HEK293 (cell line): ENCODE measurements at regions not wholly inside any gene's neighbourhood (a gene's known extent, or its start where the extent isn't known, plus 50 kb on each side); places are given as distances from the start of the nearest gene placed in this dataset.

ENCODE experiments used
- CTCF ChIA-PET: fragments of 350-600 bp; formaldehyde crosslinking; extraction: SDS; loops from one replicate; lab custom pipeline; 2021; ENCODE audit warnings: antibody characterized with exemption; lab: Yijun Ruan, JAX
- POLR2A ChIA-PET: fragments of 300-600 bp; formaldehyde crosslinking; extraction: SDS; loops from one replicate; lab custom pipeline; 2020; ENCODE audit warnings: antibody characterized with exemption, inconsistent platforms; lab: Yijun Ruan, JAX
- H3K27ac ChIP-seq: fragments of 200-500 bp; sonication (Bioruptor generic); 2 replicates; pipeline ENCODE4 v1.5.1; 2014; ENCODE audit warnings: low read depth, low read length, control low read depth, inconsistent platforms; ENCODE audit errors: extremely low read depth
- H3K36me3 ChIP-seq, 2 experiments: fragments of 200-500 bp in 1 of 2; sonication (Bioruptor generic) in 1 of 2; 1 replicate in 1 of 2; 2 replicates in 1 of 2; pipeline ENCODE4 v1.5.1; 2014 to 2017; ENCODE audit warnings: inconsistent platforms in 2 of 2, low read length in 2 of 2; ENCODE audit not compliant: control insufficient read depth in 2 of 2, insufficient read depth in 1 of 2
- H3K4me1 ChIP-seq: fragments of 200-500 bp; sonication (Bioruptor generic); 2 replicates; pipeline ENCODE4 v1.5.1; 2014; ENCODE audit warnings: mild to moderate bottlenecking, low read length, inconsistent platforms; ENCODE audit not compliant: control insufficient read depth, insufficient read depth
- H3K4me3 ChIP-seq: 2 replicates; pipeline ENCODE4 v1.5.1; 2011; ENCODE audit warnings: low read depth, mild to moderate bottlenecking, control low read depth, low read length, moderate library complexity
- H3K9me3 ChIP-seq: fragments of 200-500 bp; sonication (Bioruptor generic); 2 replicates; pipeline ENCODE4 v1.5.1; 2014; ENCODE audit warnings: low read depth, low read length, inconsistent platforms; ENCODE audit not compliant: control insufficient read depth, insufficient read depth
- HIC1 ChIP-seq: fragments of 450-650 bp; formaldehyde crosslinking; IDR thresholded peaks from 2 replicates; pipeline ENCODE4 v1.5.1; 2016; ENCODE audit warnings: missing biosample characterization, missing genetic modification characterization
- IKZF3 ChIP-seq: fragments of 450-650 bp; IDR thresholded peaks from 2 replicates; pipeline ENCODE4 v1.5.0; 2018; ENCODE audit warnings: missing biosample characterization, mild to moderate bottlenecking, missing genetic modification characterization, moderate library complexity
- PBX3 ChIP-seq: sonication (generic); formaldehyde crosslinking; IDR thresholded peaks from 2 replicates; pipeline ENCODE4 v1.8.1; 2022; ENCODE audit warnings: mild to moderate bottlenecking, moderate library complexity, missing genetic modification reagents
- ZBTB11 ChIP-seq: fragments of 450-650 bp; formaldehyde crosslinking; conservative IDR thresholded peaks from 2 replicates; pipeline ENCODE4 v1.5.1; 2016; ENCODE audit warnings: low read depth, missing biosample characterization, missing genetic modification characterization
- ZEB2 ChIP-seq: fragments of 450-650 bp; formaldehyde crosslinking; IDR thresholded peaks from 2 replicates; pipeline ENCODE4 v1.5.1; 2016; ENCODE audit warnings: missing biosample characterization, missing genetic modification characterization
- ZFP37 ChIP-seq: fragments of 450-650 bp; formaldehyde crosslinking; IDR thresholded peaks from 2 replicates; pipeline ENCODE4 v1.5.1; 2016; ENCODE audit warnings: missing biosample characterization, missing genetic modification characterization
- ZIC2 ChIP-seq: fragments of 450-650 bp; formaldehyde crosslinking; IDR thresholded peaks from 2 replicates; pipeline ENCODE4 v1.5.1; 2016; ENCODE audit warnings: missing biosample characterization, missing genetic modification characterization
- ZNF274 ChIP-seq, 2 experiments: fragments of 200-500 bp in 1 of 2; fragments of 450-650 bp in 1 of 2; sonication (Bioruptor generic) in 1 of 2; formaldehyde crosslinking in 1 of 2; IDR thresholded peaks; 2 replicates each; pipeline versions ENCODE4 v1.5.1 to v1.6.1; 2014 to 2016; ENCODE audit warnings: borderline replicate concordance in 1 of 2, inconsistent platforms in 1 of 2, low read length in 1 of 2, missing biosample characterization in 1 of 2, missing genetic modification characterization in 1 of 2
- ZNF391 ChIP-seq: fragments of 450-650 bp; formaldehyde crosslinking; IDR thresholded peaks from 2 replicates; pipeline ENCODE4 v1.5.1; 2016; ENCODE audit warnings: low read depth, missing biosample characterization, missing genetic modification characterization, borderline replicate concordance
- ZNF518A ChIP-seq: fragments of 450-650 bp; formaldehyde crosslinking; conservative IDR thresholded peaks from 2 replicates; pipeline ENCODE4 v1.5.1; 2016; ENCODE audit warnings: low read depth, missing biosample characterization, missing genetic modification characterization
- ZNF521 ChIP-seq: fragments of 450-650 bp; formaldehyde crosslinking; IDR thresholded peaks from 2 replicates; pipeline ENCODE4 v1.5.1; 2017; ENCODE audit warnings: missing biosample characterization, mild to moderate bottlenecking, missing genetic modification characterization
- ZNF555 ChIP-seq: fragments of 450-650 bp; formaldehyde crosslinking; conservative IDR thresholded peaks from 2 replicates; pipeline ENCODE4 v1.5.1; 2017; ENCODE audit warnings: missing biosample characterization, mild to moderate bottlenecking, missing genetic modification characterization, inconsistent platforms
- ZNF558 ChIP-seq: fragments of 450-650 bp; formaldehyde crosslinking; IDR thresholded peaks from 2 replicates; pipeline ENCODE4 v1.5.1; 2016; ENCODE audit warnings: missing biosample characterization, missing genetic modification characterization
- ZNF701 ChIP-seq: fragments of 450-650 bp; formaldehyde crosslinking; IDR thresholded peaks from 2 replicates; pipeline ENCODE4 v1.5.1; 2016; ENCODE audit warnings: missing biosample characterization, missing genetic modification characterization

- CTCF ChIA-PET, result no interaction called here
- Histone ChIP-seq H3K9me3 (no peaks in the 10 kb centered on the region), H3K4me1 (no peaks in the 10 kb centered on the region), H3K36me3 (no peaks in the 10 kb centered on the region), H3K27ac (no peak overlapping the region), H3K4me3 (no peak overlapping the region)
- POLR2A ChIA-PET, result no interaction called here
- TF ChIP-seq IKZF3 (no peak), ZIC2 (tag by site-specific recombination) (no peak), ZNF558 (tag by site-specific recombination) (no peak), ZBTB11 (tag by site-specific recombination) (no peak), HIC1 (tag by site-specific recombination) (no peak), ZNF391 (no peak), PBX3 (CRISPR knock-in tag) (no peak), ZNF555 (tag by site-specific recombination) (no peak), ZNF701 (tag by site-specific recombination) (no peak), ZNF521 (tag by site-specific recombination) (no peak), ZEB2 (tag by site-specific recombination) (no peak), ZFP37 (tag by site-specific recombination) (no peak), ZNF274 (IDR thresholded peaks at IDR 0.05; ENCODE audit: low read length) (no peak), ZNF274 (tag by site-specific recombination; IDR thresholded peaks at IDR 0.05; ENCODE audit: borderline replicate concordance) (no peak), ZNF518A (no peak)
Measured at GRCh38 chr15:47412802-47413201, 304.5 kb upstream of the SEMA6D start.
